GM21381 (cell line): ENCODE measurements at regions not wholly inside any gene's neighbourhood (a gene's known extent, or its start where the extent isn't known, plus 50 kb on each side); places are given as distances from the start of the nearest gene placed in this dataset.
"Not testable (repeated sequence)": the region's sequence is repeated elsewhere in the genome, so short reads cannot be mapped to it uniquely, and the experiment has no call there.

Experiments used
- ATAC-seq: cut with Tn5 transposase; IDR thresholded peaks from one replicate; pipeline ENCODE4 v1.9.1; 2021; ENCODE audit warnings: mild to moderate bottlenecking, moderate library complexity; ENCODE audit not compliant: unreplicated experiment

DNA sequence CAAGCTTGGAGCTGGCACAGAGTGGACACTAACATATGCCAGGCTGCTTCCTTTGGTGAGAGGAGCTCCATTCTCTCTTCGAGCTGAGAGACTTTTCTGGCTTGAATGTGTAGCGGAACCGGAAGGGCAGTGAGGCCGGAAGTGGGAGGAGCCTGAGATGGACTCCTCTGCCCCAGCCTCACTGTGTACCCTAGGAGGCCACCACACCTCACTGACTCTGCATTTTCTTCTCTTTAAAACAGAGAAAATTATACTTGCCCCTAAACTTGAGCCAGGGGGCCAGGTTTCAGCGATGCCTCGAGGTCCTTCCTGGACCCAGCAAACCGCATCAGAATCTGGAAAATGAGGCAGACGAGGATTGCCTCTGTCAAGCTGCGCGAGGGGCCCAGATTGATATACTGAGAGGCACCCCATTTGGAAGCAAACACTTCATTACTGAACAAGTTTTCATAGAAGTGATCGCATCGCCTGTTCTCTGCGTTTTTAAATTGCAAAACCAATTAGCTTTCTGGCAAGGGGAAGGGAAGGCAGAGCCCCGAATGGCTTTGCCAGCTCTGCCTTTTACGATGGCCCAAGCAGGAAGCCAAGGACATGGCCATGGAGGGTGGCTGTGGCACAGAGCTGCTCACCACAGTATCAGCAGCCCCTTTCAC, 708.1 kb downstream of the PTPRU start:
- ATAC-seq: no peak

DNA sequence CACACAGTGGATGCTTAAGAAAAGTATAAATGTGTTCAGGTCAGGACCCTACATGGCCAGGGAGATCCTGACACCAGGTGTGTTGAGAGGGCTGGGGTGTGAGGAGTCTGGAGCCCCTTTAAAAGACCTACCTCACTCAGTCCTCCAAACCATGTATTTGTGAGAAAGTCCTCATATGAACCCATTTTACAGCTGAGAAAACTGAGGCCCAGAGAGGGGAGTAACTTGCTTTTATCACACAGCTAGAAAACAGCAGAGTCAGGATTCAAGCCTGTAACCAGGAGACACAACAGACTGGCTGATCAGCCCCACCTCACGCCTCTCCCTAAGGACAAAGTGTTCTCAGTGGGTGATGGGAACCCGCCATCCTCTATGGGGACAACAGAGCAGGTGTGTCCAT, 706.7 kb downstream of the PTPRU start:
- no peak for ATAC-seq

DNA sequence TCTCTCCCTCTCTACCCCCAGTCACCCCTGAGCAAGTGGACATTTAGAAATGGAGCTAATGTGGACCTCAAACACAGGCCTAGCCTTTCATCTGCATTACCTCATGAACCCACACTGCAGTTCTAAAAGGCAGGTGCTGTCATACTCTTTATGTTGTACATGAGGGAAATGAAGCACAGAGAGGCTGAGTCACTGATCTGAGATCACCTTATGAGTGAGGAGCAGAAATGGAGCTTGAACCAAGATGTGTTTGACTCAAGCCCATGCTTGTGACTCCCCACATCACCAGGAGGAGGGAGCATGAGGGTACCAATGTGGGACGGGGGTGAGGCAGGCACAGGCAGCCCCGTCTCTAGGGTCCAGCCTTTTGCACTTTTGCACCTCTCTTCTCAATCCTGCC, 702.8 kb downstream of the PTPRU start:
- ATAC-seq: no peak

- no peak for ATAC-seq
Observed at GRCh38 chr1:29937356-29937755, 701.0 kb downstream of the PTPRU start.

- ATAC-seq: no peak
Observed at GRCh38 chr1:29936031-29936544, 699.8 kb downstream of the PTPRU start.

- no peak for ATAC-seq
Observed at GRCh38 chr1:29934255-29934772, 698.0 kb downstream of the PTPRU start.

- no peak for ATAC-seq
Observed at GRCh38 chr1:29933067-29933466, 696.7 kb downstream of the PTPRU start.

- ATAC-seq: no peak
Observed at GRCh38 chr1:29932626-29933025, 696.3 kb downstream of the PTPRU start.

DNA sequence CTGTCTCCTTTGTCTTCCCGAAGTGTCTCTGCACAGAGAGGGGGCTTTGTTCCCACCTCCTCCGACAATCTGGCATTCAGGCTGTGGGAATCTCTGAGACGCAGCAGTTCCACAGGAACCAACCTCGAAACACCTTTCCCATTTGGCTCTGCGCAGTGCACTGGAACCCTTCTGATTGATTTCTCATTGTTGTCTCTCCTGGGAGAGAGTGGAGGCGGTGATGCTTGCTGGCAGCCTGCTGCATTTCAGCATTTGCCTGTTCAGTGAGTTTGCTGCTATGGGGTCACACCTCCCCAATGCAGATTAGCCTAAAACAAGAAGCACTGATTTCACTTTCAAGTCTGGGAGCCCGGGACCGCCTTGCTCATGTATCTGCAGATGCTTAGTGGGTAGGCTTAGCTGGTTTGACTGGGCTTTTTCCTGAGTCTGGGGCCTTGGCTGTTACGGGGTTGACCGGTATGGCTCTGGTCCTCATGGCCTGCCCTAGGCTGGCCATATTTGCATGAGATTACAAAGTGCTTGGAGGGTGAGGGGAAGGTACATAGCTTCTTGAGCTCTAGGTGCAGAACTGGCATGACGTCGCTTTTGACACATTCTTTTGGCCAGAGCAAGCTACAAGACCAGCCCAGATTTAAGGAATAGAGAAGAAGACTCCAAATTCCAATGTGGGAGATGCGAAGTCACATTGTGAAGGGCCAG, 695.3 kb downstream of the PTPRU start:
- ATAC-seq: no peak

DNA sequence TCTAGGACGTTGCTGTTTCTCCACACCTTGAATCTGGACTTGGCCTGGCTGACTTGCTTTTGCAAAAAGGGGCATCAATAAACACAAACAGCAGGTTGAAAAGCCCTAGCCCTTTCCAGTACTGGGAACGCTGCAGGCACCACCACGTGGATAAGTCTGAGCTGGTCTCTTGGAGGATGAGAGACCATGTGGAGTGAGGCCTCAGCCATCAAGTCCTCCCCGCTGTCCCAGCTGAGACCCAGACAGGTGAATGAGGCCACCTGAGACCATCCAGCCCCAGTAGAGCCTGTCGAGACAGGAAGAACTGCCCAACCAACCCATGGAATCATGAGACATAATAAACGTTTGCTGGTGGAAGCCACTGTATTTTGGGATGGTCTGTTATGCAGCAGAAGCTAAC, 688.7 kb downstream of the PTPRU start:
- ATAC-seq: no peak

- ATAC-seq: no peak
Observed at GRCh38 chr1:29924017-29924431, 687.7 kb downstream of the PTPRU start.

- no peak for ATAC-seq
Observed at GRCh38 chr1:29921741-29922140, 685.4 kb downstream of the PTPRU start.

GRCh38 chr1:29920784-29921183, 684.5 kb downstream of the PTPRU start:
- no peak for ATAC-seq

GRCh38 chr1:29920316-29920715, 684.0 kb downstream of the PTPRU start:
- no peak for ATAC-seq

- ATAC-seq: not testable (repeated sequence)
Observed at GRCh38 chr1:29919041-29919440, 682.7 kb downstream of the PTPRU start.

DNA sequence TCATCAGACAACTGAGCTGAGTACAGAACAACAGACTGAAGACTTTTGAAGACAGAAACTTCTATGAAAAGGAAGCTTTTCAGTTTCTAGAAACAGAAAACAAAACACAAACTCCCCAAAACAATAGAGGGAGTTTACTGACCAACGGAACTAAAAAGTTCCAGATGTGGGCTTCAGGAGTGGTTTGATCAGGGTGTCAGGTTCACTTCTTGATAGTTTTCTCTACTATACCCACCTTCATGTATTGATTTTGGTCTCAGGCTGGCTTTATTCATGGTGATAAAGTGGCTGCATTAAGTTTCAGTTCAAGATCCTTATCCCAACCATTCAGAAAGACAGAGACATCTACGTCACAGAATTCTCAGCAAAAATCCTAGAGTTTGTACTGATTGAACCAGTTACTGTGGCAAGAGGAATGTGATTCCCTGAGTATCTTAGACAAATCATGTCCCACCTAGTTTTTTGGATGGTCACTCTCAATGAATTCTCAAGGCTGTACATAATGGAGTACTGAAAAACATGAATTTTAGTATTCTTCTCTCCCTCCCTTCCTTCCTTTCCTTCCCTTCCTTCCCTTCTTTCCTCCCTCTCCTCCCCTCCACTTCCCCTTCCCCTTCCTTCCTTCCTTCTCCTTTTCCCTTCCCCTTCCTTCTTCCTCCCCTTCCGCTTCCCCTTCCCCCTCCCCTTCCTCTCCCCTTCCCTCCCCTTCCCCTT, 680.5 kb downstream of the PTPRU start:
- ATAC-seq: no peak

GRCh38 chr1:29914936-29915335, 678.6 kb downstream of the PTPRU start:
- ATAC-seq: no peak

GRCh38 chr1:29912425-29912824, 676.1 kb downstream of the PTPRU start:
- ATAC-seq: no peak

GRCh38 chr1:29909962-29910361, 673.6 kb downstream of the PTPRU start:
- ATAC-seq: no peak

GRCh38 chr1:29907596-29907995, 671.3 kb downstream of the PTPRU start:
- ATAC-seq: no peak

DNA sequence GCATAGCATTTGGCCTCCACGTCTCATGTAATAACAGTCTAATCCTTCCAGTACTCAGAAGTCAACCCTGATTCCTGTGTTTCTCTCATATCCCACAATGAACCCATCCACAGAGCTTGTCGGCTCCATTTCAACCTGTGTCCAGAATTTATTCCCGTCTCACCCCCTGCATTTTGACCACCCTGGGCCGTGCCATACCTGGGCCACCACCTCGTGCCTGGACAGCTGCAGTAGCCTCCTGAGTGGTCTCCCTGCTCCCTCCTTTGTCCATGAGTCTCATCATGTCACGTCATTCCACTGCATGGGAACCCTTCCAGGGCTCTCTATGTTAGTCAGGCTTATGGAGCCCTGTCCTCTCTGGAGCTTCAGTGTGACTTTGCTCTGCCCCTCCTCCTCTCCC, 670.6 kb downstream of the PTPRU start:
- no peak for ATAC-seq
